CD4-positive, alpha-beta T cell (primary cell): ENCODE measurements at regions not wholly inside any gene's neighbourhood (a gene's known extent, or its start where the extent isn't known, plus 50 kb on each side); places are given as distances from the start of the nearest gene placed in this dataset.

Experiments
- ATAC-seq: fragments of 200-7000 bp; cut with Tn5 transposase; one replicate; pipeline ENCODE4 v1.10.0; 2022; ENCODE audit warnings: mild to moderate bottlenecking; ENCODE audit not compliant: poor library complexity
- CTCF ChIA-PET: fragments of 350-600 bp; sonication (Branson Sonifier 250); formaldehyde crosslinking; loops from one replicate; lab custom pipeline; 2021; ENCODE audit warnings: antibody characterized with exemption, inconsistent platforms; lab: Charles Lee
- POLR2A ChIA-PET: fragments of 350-600 bp; sonication (Branson Sonifier 250); formaldehyde crosslinking; loops from one replicate; lab custom pipeline; 2021; ENCODE audit warnings: antibody characterized with exemption, inconsistent platforms; lab: Charles Lee
- DNase-seq, 14 experiments: peaks; one replicate each; pipeline ENCODE4 v3.0.0-alpha.2; 2013 to 2020; ENCODE audit warnings: mixed read lengths in 2 of 14
- H3K27ac ChIP-seq, 2 donors: one replicate each; pipeline versions ENCODE4 v1.5.1 to v1.7.0; 2013; ENCODE audit warnings: low read length in 2 of 2, low read depth in 1 of 2, mild to moderate bottlenecking in 1 of 2
- H3K27me3 ChIP-seq, 2 experiments: 1 replicate in 1 of 2; 2 replicates in 1 of 2; pipeline versions ENCODE4 v1.6.1 to v1.7.0; 2013; ENCODE audit warnings: low read length in 2 of 2, control low read depth in 1 of 2, mild to moderate bottlenecking in 1 of 2, moderate library complexity in 1 of 2; ENCODE audit not compliant: insufficient read depth in 2 of 2, control insufficient read depth in 1 of 2
- H3K36me3 ChIP-seq: one replicate; pipeline ENCODE4 v1.6.1; 2013; ENCODE audit warnings: low read length, control low read depth; ENCODE audit not compliant: insufficient read depth
- H3K4me1 ChIP-seq: one replicate; pipeline ENCODE4 v1.6.1; 2013; ENCODE audit warnings: low read length, control low read depth; ENCODE audit not compliant: insufficient read depth
- H3K4me3 ChIP-seq: one replicate; pipeline ENCODE4 v1.5.1; 2013; ENCODE audit warnings: mild to moderate bottlenecking, low read length, moderate library complexity
- H3K9me3 ChIP-seq, 2 experiments: 1 replicate in 1 of 2; 2 replicates in 1 of 2; pipeline versions ENCODE4 v1.6.1 to v1.7.0; 2013; ENCODE audit warnings: low read length in 2 of 2, mild to moderate bottlenecking in 2 of 2, control low read depth in 1 of 2, moderate library complexity in 1 of 2; ENCODE audit not compliant: control insufficient read depth in 1 of 2, insufficient read depth in 1 of 2
- H3K27ac Mint-ChIP-seq: one replicate; pipeline ENCODE4 v1.8.0; 2020; ENCODE audit warnings: mixed read lengths
- H3K27me3 Mint-ChIP-seq: one replicate; pipeline ENCODE4 v1.8.0; 2021; ENCODE audit warnings: mixed read lengths
- H3K36me3 Mint-ChIP-seq: one replicate; pipeline ENCODE4 v1.8.0; 2021; ENCODE audit warnings: low read depth, mixed read lengths
- H3K4me1 Mint-ChIP-seq: one replicate; pipeline ENCODE4 v1.8.0; 2021; ENCODE audit warnings: low read depth, mixed read lengths
- H3K4me3 Mint-ChIP-seq: one replicate; pipeline ENCODE4 v1.8.0; 2020; ENCODE audit warnings: mild to moderate bottlenecking, mixed read lengths
- H3K9me3 Mint-ChIP-seq: one replicate; pipeline ENCODE4 v1.8.0; 2020; ENCODE audit warnings: mixed read lengths
- intact Hi-C, 2 experiments: fragments of 100-400 bp; cut with DNase I in 1 of 2; cut with micrococcal nuclease in 1 of 2; formaldehyde crosslinking; loops; one replicate each; pipeline versions ENCODE4 v1.15.1 to v1.9.0; 2023 to 2025; cut with DNase I, micrococcal nuclease
- TF ChIP-seq, protein P1 (sequence below): fragments of 200-600 bp; IDR thresholded peaks from one replicate; pipeline ENCODE4 v1.8.0; 2022; ENCODE audit warnings: antibody characterized with exemption, mild to moderate bottlenecking

DNA sequence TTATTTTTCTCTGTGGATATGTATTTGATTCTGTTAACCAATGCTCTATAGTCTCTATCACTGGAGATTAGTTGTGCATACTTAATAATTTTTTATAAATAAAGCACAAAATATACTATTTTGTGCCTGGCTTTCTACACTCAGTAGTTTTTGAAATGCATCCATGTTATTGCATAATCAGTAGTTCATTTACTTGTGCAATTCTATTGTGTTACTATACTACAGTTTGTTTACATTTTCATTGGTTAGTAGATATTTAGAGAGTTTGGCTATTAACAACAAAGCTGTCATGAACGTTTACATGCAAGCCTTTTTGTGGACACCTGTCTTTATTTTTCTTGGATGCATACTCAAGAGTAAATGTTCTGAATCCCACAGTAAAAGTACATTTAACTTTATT is 265.0 kb upstream of the FAT4 start:
- no peak overlapping the region for H3K4me3 Mint-ChIP-seq
- Histone ChIP-seq H3K9me3 (no peaks in the 10 kb centered on the region), H3K27ac (no peak overlapping the region), H3K4me1 (no peaks in the 10 kb centered on the region), H3K27me3 (no peaks in the 10 kb centered on the region), H3K4me3 (no peak overlapping the region), H3K36me3 (no peaks in the 10 kb centered on the region)
- H3K4me1 Mint-ChIP-seq: no peaks in the 10 kb centered on the region
- H3K9me3 Mint-ChIP-seq: peaks cover 5% of the 10 kb centered on the region
- ChIA-PET POLR2A (no interaction called here), CTCF (no interaction called here)
- TF ChIP-seq, protein P1, sequence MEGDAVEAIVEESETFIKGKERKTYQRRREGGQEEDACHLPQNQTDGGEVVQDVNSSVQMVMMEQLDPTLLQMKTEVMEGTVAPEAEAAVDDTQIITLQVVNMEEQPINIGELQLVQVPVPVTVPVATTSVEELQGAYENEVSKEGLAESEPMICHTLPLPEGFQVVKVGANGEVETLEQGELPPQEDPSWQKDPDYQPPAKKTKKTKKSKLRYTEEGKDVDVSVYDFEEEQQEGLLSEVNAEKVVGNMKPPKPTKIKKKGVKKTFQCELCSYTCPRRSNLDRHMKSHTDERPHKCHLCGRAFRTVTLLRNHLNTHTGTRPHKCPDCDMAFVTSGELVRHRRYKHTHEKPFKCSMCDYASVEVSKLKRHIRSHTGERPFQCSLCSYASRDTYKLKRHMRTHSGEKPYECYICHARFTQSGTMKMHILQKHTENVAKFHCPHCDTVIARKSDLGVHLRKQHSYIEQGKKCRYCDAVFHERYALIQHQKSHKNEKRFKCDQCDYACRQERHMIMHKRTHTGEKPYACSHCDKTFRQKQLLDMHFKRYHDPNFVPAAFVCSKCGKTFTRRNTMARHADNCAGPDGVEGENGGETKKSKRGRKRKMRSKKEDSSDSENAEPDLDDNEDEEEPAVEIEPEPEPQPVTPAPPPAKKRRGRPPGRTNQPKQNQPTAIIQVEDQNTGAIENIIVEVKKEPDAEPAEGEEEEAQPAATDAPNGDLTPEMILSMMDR: no peak
- ATAC-seq (no peak), DNase-seq (no peak)
- H3K27ac Mint-ChIP-seq: no peak overlapping the region
- H3K36me3 Mint-ChIP-seq: no peaks in the 10 kb centered on the region
- H3K27me3 Mint-ChIP-seq: no peaks in the 10 kb centered on the region
- intact Hi-C loops: no loop called here

DNA sequence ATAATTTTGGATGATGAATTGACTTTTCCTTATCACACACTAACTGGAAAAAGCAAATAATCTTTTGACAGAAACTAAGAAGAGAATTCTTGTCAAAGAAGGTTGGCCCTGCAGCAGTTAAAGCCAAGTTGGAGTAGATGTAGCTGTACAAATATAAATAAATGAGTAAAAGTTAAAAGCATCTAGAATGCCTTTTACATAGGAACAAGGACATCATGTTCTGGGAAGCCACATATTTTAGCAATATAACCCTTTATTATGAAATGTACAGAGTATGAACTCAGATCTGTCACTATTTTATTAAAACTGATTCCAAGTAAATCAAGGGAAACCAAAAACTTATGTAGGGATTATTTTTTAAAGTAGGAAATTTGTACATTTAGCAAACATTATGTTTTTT is 269.4 kb upstream of the FAT4 start:
- H3K27me3 Mint-ChIP-seq: no peaks in the 10 kb centered on the region
- Histone ChIP-seq H3K9me3 (no peaks in the 10 kb centered on the region), H3K27me3 (no peaks in the 10 kb centered on the region), H3K27ac (no peak overlapping the region), H3K36me3 (no peaks in the 10 kb centered on the region), H3K4me1 (no peaks in the 10 kb centered on the region), H3K4me3 (no peak overlapping the region)
- ATAC-seq (no peak), DNase-seq (no peak)
- H3K4me1 Mint-ChIP-seq: no peaks in the 10 kb centered on the region
- no peak overlapping the region for H3K27ac Mint-ChIP-seq
- POLR2A ChIA-PET: no interaction called here
- H3K9me3 Mint-ChIP-seq: peaks cover 3% of the 10 kb centered on the region
- intact Hi-C loops: no loop called here
- H3K36me3 Mint-ChIP-seq: no peaks in the 10 kb centered on the region
- CTCF ChIA-PET: no interaction called here
- H3K4me3 Mint-ChIP-seq: no peak overlapping the region
- TF ChIP-seq, protein P1: no peak

DNA sequence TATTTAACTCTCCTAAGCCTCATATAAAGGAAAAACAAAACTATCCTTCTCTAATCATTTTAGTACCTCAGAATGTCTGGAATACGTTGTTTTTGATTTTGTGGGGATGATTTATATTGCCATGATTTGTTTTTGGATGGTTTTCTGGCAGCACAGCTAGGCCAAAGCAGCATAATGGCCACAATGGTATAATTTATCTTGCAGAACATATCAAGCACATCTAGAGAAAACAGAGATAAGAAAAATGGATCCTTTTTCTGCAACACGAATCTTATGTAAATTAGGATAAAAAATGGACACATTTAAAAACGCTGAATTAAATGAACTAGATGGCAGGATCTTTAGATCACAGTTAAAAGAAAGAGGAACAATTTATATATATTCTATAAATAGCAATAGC is 269.9 kb upstream of the FAT4 start:
- no peaks in the 10 kb centered on the region for H3K27me3 Mint-ChIP-seq
- H3K4me3 Mint-ChIP-seq: no peak overlapping the region
- Histone ChIP-seq H3K36me3 (no peaks in the 10 kb centered on the region), H3K4me3 (no peak overlapping the region), H3K27ac (no peak overlapping the region), H3K9me3 (no peaks in the 10 kb centered on the region), H3K27me3 (no peaks in the 10 kb centered on the region), H3K4me1 (no peaks in the 10 kb centered on the region)
- POLR2A ChIA-PET: no interaction called here
- ATAC-seq (no peak), DNase-seq (no peak)
- H3K4me1 Mint-ChIP-seq: no peaks in the 10 kb centered on the region
- CTCF ChIA-PET: no interaction called here
- no peak overlapping the region for H3K27ac Mint-ChIP-seq
- intact Hi-C loops: no loop called here
- no peaks in the 10 kb centered on the region for H3K36me3 Mint-ChIP-seq
- H3K9me3 Mint-ChIP-seq: peaks cover 6% of the 10 kb centered on the region
- TF ChIP-seq, protein P1: no peak
